HUES48 (cell line): ENCODE measurements at regions not wholly inside any gene's neighbourhood (a gene's known extent, or its start where the extent isn't known, plus 50 kb on each side); places are given as distances from the start of the nearest gene placed in this dataset.

ENCODE experiments used
- H3K27ac ChIP-seq: one replicate; pipeline ENCODE4 v1.7.0; 2013; ENCODE audit warnings: low read depth, low read length, inconsistent platforms
- H3K27me3 ChIP-seq: 2 replicates; pipeline ENCODE4 v1.6.1; 2013; ENCODE audit warnings: mild to moderate bottlenecking, low read length; ENCODE audit not compliant: control insufficient read depth, insufficient read depth
- H3K36me3 ChIP-seq: 2 replicates; pipeline ENCODE4 v1.6.1; 2013; ENCODE audit warnings: low read length; ENCODE audit not compliant: control insufficient read depth, insufficient read depth
- H3K4me1 ChIP-seq: 2 replicates; pipeline ENCODE4 v1.6.1; 2013; ENCODE audit warnings: mild to moderate bottlenecking, low read length; ENCODE audit not compliant: control insufficient read depth, insufficient read depth
- H3K4me3 ChIP-seq: 2 replicates; pipeline ENCODE4 v1.5.1; 2013; ENCODE audit warnings: mild to moderate bottlenecking, low read depth, low read length
- H3K9ac ChIP-seq: 2 replicates; pipeline ENCODE4 v1.6.1; 2013; ENCODE audit warnings: mild to moderate bottlenecking, low read depth, low read length, moderate library complexity
- H3K9me3 ChIP-seq: 2 replicates; pipeline ENCODE4 v1.6.1; 2013; ENCODE audit warnings: low read length; ENCODE audit not compliant: control insufficient read depth, insufficient read depth

DNA sequence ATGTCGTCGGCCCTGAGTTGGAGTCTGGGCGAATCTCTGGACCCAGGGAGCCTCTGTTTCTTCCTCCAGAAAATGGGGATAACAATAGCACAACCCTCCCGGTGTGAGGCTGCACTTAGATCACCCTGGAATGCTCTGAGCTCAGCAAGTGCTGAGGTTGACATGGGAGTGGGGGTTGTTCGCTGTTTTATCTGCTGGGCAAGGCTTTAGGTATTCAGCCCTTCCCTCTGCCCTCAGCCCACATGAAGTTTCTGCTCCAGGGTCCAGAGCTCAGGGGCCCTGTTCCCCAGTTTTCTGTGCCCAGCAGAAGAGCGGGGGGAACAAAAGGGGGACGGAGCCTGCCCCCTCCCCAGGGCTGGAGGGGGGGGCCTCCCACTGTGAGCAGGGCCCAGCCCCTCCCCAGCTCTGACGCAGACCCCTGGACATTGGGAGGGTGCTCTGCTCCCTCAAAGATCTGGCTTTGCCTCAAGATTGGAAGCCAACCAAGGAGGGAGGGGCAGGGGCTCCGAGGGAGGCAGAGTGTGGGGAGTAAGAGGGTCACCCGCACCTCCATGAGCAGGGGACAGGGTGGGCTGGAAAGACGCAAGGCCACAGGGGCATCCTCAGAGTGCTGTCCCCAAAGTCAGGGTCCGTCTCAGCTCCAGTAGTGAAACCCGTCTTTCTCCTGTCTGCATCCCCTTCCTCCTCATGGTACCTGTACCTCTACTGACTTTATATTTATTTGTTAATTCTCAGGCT, 215.6 kb downstream of the C9orf50 start:
- Histone ChIP-seq H3K27me3 (no peaks in the 10 kb centered on the region; the same call in 1 of the 2 replicates), H3K36me3 (no peaks in the 10 kb centered on the region), H3K9me3 (no peaks in the 10 kb centered on the region), H3K4me3 (no peak overlapping the region), H3K27ac (no peak overlapping the region), H3K4me1 (peaks cover 13% of the 10 kb centered on the region), H3K9ac (no peak overlapping the region)

DNA sequence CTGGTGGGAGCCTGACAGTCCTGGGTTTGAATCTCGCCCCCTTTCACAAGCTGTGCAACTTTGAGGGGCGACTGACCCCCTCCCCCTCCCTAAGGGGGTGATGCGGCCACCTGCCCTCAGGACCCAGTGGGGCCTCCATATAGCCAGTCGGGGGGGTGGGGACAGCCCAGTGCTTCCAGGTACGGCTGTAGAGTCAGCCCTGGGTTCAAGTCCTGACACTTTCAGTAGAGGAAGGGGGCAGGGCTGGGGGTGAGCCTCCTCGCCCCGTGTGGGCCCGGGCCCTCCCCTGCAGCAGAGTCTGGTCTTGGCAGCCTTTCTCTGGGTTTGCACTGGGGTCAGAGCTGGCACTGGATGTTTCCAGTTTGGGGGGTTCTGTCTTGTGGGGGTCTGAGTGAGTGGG, 216.3 kb downstream of the C9orf50 start:
- H3K4me1 ChIP-seq: peaks cover 13% of the 10 kb centered on the region

DNA sequence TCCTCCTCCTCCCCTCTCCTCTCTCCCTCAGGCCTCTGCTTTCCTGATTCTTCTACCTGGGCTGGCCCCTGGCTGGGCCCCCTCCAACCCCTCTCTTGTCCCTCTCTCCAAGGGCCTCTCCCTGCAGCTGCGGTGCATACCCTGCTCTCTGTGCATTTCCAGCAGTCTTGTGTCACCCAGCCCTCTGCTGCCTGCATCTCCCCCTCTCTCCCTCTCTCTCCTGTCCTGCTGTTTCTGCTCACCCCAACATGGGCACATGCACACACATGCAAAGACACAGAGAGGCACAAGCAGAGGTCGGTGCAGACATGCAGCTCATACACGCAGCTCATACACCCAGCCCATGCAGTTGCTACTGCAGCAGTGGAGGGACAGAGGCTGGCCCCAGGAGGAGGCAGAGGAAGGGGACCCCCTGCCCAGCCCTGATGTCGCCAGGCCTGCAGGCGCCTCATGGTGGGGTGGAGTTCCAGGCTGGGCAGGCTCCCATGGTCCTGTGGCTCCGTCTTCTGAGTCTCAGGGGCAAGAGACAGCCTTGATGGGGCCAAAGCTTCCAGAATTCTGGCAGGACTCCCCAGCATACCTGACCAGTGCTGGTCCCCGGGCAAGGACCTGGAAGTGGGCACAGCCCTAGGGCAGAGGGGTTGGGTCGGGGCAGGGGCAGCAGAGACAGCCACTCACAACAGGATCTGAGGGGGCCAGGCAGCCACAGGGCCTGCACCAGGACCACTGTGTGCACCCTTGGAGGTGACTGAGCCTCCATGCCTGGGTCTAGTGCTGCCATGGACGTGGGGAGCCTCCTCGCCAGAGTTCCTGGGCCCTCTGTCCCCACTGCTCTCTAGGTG, 216.9 kb downstream of the C9orf50 start:
- Histone ChIP-seq H3K27me3 (no peaks in the 10 kb centered on the region; the same call in 1 of the 2 replicates), H3K9me3 (no peaks in the 10 kb centered on the region), H3K4me1 (peaks cover 13% of the 10 kb centered on the region), H3K27ac (no peak overlapping the region), H3K4me3 (no peak overlapping the region), H3K36me3 (no peaks in the 10 kb centered on the region), H3K9ac (no peak overlapping the region)

More for the DNA sequence above, 216.3 kb downstream of the C9orf50 start:
- H3K9me3 ChIP-seq: no peaks in the 10 kb centered on the region
- H3K4me3 ChIP-seq: no peak overlapping the region
- H3K36me3 ChIP-seq: no peaks in the 10 kb centered on the region
- no peaks in the 10 kb centered on the region; the same call in 1 of the 2 replicates for H3K27me3 ChIP-seq
- H3K27ac ChIP-seq: no peak overlapping the region
- no peak overlapping the region for H3K9ac ChIP-seq

DNA sequence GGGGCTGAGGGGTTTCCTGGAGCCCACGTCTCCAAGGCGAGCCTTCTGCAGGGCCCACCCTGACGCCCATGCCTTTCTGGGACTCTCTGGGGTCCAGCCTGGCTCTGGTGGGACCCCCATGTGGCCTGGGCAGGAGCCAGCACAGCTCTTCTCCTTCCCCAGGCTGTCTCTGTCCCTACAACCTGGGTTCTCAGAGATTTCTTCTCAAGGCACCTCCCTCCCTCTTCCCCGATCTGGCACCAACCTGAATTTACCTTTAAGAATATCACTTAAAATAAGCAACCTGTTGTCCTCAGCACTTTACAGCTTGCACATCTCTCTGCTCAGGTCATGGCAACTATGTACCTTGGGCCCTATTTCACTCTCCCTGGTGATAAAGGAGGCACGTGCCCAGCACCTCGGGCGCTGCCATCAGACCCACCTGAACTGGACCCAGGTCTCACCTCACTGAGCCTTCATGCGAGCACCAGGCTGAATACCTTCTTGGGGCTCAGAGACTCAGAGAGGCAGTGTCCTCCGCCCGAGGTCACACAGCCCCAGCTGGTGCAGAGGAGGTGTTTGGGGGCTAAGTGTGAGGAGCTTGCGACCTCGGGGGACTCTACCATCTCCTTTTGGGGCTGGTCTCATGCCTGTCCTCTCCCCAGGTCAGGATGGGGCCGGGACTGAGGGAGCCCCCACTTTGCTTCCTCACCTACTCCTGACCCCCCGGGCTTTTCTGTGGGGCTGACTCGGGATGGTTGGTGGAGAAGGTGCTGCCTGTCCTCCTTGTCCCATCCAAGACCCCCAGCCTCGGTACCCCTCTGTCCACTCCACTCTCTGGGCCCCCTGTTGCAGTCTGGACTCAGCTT, 217.7 kb downstream of the C9orf50 start:
- Histone ChIP-seq H3K9me3 (no peaks in the 10 kb centered on the region), H3K4me1 (peaks cover 13% of the 10 kb centered on the region), H3K36me3 (no peaks in the 10 kb centered on the region), H3K27me3 (no peaks in the 10 kb centered on the region; the same call in 1 of the 2 replicates), H3K9ac (no peak overlapping the region), H3K27ac (no peak overlapping the region), H3K4me3 (no peak overlapping the region)

DNA sequence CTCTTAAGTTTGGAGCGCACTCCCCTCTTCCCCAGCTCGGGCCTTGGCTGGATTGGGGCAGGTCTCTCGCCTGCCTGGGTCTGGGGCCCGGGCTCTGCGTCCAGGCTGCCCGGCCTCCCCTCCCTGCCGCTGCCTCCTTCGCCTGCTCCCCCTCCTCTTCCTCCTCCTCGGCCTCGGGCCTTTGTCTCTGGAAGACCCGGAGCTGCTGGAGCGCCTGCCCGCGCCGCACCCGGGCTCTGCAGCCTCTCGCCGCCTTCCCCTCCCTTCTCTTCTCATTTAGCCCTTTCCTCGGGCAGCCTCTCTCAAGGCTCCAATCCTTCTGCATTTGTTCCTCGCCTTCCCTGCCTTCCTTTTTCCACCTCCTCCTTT, 218.5 kb downstream of the C9orf50 start:
- Histone ChIP-seq H3K9me3 (no peaks in the 10 kb centered on the region), H3K9ac (no peak overlapping the region)

DNA sequence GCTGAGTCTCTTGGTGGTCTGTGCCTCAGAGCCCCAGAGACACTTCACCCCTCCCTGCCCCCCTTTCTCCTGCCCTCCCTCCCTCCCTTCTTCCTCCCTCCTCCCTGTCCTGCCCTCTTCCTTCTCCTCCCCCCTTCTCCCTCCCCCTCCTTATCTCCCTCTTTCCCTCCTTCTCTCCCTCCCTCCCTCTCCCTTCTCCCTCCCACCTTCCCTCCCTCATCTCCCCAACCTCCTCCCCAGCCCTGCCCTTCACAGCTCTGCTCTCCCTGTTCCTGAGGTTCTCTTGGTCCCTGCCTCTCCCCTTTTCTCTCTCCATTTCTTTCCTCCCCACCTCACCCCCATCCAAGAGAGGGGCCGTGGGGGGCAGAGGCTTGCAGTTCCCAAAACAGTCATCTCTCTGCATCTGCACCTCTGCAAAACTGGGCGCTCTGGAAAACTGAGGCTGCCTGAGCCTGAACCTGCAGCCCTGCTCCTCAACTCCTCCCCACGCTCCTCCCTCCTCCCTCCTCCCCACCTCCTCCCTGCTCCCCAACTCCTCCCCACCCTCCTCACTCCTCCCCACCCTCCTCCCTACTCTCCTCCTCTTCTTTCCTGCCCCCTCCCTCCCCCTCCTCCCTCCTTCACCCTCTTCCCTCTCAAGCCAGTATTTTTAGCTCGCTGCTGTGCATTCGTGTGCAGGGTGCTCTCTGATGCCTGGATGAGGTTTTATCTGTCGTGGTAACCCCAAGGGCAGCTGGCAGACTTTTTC, 219.1 kb downstream of the C9orf50 start:
- peaks cover 13% of the 10 kb centered on the region for H3K4me1 ChIP-seq
- H3K9me3 ChIP-seq: no peaks in the 10 kb centered on the region
- peak overlapping the region; percentile 28; the same call in 1 of the 2 replicates for H3K4me3 ChIP-seq
- no peak overlapping the region for H3K9ac ChIP-seq
- no peak overlapping the region for H3K27ac ChIP-seq
- no peaks in the 10 kb centered on the region for H3K36me3 ChIP-seq
- no peaks in the 10 kb centered on the region; the same call in 1 of the 2 replicates for H3K27me3 ChIP-seq

More for the DNA sequence above, 218.5 kb downstream of the C9orf50 start:
- Histone ChIP-seq H3K4me3 (peak overlapping the region; percentile 28; the same call in 1 of the 2 replicates), H3K27ac (no peak overlapping the region), H3K36me3 (no peaks in the 10 kb centered on the region), H3K4me1 (peaks cover 13% of the 10 kb centered on the region), H3K27me3 (no peaks in the 10 kb centered on the region; the same call in 1 of the 2 replicates)

DNA sequence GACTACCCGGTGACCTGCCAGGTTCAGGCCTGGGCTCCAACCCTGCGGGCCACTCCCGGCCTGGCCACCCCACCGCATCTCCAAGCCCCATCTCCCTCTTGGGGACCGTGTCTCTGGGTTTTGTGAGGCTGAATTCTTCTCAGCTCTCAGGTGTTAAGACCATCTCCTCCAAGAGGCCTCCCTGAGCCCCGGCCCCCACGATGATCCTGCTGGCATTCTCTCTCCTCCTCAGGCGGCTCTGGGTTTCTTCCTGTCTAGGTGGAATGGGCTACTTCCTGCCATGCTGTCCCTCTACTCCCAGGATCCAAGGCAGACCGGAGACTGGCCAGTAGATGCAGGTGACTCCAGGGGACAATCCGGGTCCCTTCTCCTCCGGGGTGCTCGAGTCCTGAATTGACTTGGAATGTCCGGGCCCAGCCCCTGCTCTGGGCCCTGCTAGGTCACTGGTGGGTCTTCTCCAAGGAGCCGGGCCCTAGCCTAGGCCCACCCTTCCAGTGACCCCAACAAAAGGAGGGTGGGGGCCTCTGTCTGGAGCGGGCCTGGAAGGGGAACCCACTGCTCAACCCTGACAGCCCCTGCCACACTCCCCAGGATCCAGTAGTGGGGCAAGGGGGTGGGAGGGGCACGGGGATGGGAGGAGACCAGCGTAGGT, 219.8 kb downstream of the C9orf50 start:
- no peak overlapping the region for H3K9ac ChIP-seq
- no peaks in the 10 kb centered on the region; the same call in 1 of the 2 replicates for H3K27me3 ChIP-seq
- no peaks in the 10 kb centered on the region for H3K9me3 ChIP-seq
- H3K27ac ChIP-seq: no peak overlapping the region
- no peak overlapping the region for H3K4me3 ChIP-seq
- H3K36me3 ChIP-seq: no peaks in the 10 kb centered on the region
- H3K4me1 ChIP-seq: peaks cover 13% of the 10 kb centered on the region

DNA sequence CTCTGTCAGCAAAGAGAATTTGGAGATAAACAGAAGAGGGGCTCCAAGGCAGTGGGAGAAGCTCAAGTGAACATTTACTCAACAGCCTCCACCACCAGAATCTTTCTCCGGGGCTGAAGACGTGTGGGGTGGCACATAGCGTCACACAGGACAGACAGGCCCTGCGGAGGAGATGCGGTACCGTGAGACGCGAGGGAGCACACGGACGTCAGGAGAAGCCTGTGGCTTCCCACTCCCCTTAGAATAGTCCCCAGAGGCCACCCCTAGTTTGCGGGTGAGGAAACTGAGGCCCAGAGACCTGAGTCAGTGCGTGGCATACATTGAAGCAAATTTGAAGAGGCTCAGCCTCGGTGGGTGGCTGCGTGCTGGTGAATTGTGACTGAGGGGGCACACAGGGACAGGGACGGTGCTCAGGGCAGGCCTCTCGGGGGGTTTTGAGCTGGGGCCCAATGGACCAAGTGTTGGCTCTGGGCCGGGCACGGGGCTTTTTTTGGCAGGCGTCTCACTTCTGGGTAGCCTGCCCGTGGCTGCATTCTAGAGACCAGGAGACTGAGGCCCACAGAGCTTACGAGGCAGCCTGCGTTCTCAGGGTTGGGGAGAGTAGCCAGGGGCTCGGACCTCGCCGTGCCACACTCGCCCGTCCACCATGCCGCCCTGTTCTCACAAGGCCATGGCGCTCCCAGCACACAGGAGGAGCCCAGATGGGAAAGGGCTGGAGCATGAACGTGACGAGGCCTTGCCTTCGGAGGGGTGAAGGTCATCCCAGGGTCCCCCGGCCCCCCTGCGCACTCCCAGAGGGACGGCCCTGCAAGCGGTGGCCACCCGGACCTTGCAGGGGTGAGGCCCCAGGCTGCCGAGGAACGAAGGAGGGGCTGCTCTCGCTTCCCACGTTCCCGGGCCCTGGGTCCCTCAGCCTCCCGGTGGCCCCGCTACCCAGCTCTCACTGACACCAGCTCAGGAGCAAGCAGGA, 220.6 kb downstream of the C9orf50 start:
- Histone ChIP-seq H3K36me3 (no peaks in the 10 kb centered on the region), H3K4me1 (peaks cover 8% of the 10 kb centered on the region), H3K4me3 (no peak overlapping the region), H3K27ac (no peak overlapping the region), H3K9me3 (no peaks in the 10 kb centered on the region), H3K9ac (no peak overlapping the region), H3K27me3 (no peaks in the 10 kb centered on the region; the same call in 1 of the 2 replicates)

DNA sequence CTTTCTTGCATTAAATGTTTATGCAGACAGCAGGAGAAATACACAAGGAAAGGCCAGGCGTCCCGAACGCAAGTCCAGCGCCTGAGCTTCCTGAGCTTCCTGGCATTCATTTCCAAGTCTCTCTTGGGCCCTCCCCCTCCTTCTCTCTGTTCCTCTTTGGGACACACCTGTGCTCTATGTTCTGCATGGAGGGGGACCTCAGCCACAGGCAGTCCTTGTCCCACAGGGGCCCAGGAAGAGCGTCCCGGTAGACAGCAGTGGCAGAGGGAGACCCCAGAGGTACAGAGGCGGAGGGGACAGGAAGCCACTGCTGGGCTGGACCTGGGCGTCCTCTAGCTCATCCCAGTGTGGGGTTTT, 221.3 kb downstream of the C9orf50 start:
- H3K9ac ChIP-seq: no peak overlapping the region
- H3K4me3 ChIP-seq: no peak overlapping the region
- H3K36me3 ChIP-seq: no peaks in the 10 kb centered on the region
- no peak overlapping the region for H3K27ac ChIP-seq
- no peaks in the 10 kb centered on the region for H3K9me3 ChIP-seq
- 0 out of 2 replicates have a peak, but pooled peaks cover 3% of the 10 kb centered on the region for H3K4me1 ChIP-seq
- H3K27me3 ChIP-seq: no peaks in the 10 kb centered on the region; the same call in 1 of the 2 replicates
